Left lung (tissue), 4 donors: ENCODE measurements at regions not wholly inside any gene's neighbourhood (a gene's known extent, or its start where the extent isn't known, plus 50 kb on each side); places are given as distances from the start of the nearest gene placed in this dataset.
"Not testable (repeated sequence)": the region's sequence is repeated elsewhere in the genome, so short reads cannot be mapped to it uniquely, and the experiment has no call there.

ENCODE experiments used
- ATAC-seq: fragments of 200-7000 bp; cut with Tn5 transposase; one replicate; pipeline ENCODE4 v1.9.1; 2020; ENCODE audit warnings: moderate library complexity
- DNase-seq, 4 donors: peaks; one replicate each; pipeline ENCODE4 v3.0.0-alpha.2; 2013 to 2020
- H3K27ac ChIP-seq, 2 donors: fragments of 200-600 bp; sonication (generic) in 1 of 2; one replicate each; pipeline versions ENCODE4 v1.5.0 to v1.8.0; 2020 to 2021
- H3K27me3 ChIP-seq, 2 donors: fragments of 200-600 bp; sonication (generic) in 1 of 2; one replicate each; pipeline versions ENCODE4 v1.5.0 to v1.8.0; 2020 to 2021
- H3K36me3 ChIP-seq, 2 donors: fragments of 200-600 bp; sonication (generic) in 1 of 2; one replicate each; pipeline versions ENCODE4 v1.5.0 to v1.8.0; 2020 to 2021
- H3K4me1 ChIP-seq, 2 donors: fragments of 200-600 bp; one replicate each; pipeline ENCODE4 v1.8.0; 2021
- H3K4me3 ChIP-seq, 2 donors: fragments of 200-600 bp; sonication (generic) in 1 of 2; one replicate each; pipeline versions ENCODE4 v1.5.0 to v1.8.0; 2020 to 2021; ENCODE audit warnings: mild to moderate bottlenecking in 1 of 2
- H3K9me3 ChIP-seq, 2 donors: fragments of 200-600 bp; sonication (generic) in 1 of 2; one replicate each; pipeline versions ENCODE4 v1.5.0 to v1.8.0; 2020 to 2021
- CTCF ChIP-seq, 2 donors: fragments of 200-600 bp; sonication (generic) in 1 of 2; IDR thresholded peaks; one replicate each; pipeline versions ENCODE4 v1.5.0 to v1.8.0; 2021; ENCODE audit warnings: antibody characterized with exemption in 2 of 2
- intact Hi-C, 2 donors: fragments of 100-400 bp; cut with DNase I; formaldehyde crosslinking; loops; one replicate each; pipeline versions ENCODE4 v1.11.2 to v1.14.2; 2022
- donor health status: DM: no; HTN: yes; CAD: no.
- donor health status: DM: no; HTN: no; CAD: no.

- Histone ChIP-seq H3K36me3 (no peaks in the 10 kb centered on the region), H3K9me3 (peaks cover 0 to 3% of the 10 kb centered on the region in 2 donors), H3K4me1 (no peaks in the 10 kb centered on the region), H3K27me3 (no peaks in the 10 kb centered on the region), H3K27ac (no peak overlapping the region), H3K4me3 (no peak overlapping the region)
- no peak for TF ChIP-seq CTCF (IDR thresholded peaks at IDR 0.05)
- no peak for ATAC-seq
- DNase-seq, result no peak
- intact Hi-C loops, result no loop called here
Measured at GRCh38 chr18:40283560-40283959, 1671.5 kb upstream of the PIK3C3 start.

- H3K36me3 ChIP-seq, intact Hi-C loops, H3K27ac ChIP-seq, H3K27me3 ChIP-seq, DNase-seq, H3K4me3 ChIP-seq, H3K9me3 ChIP-seq, ATAC-seq, H3K4me1 ChIP-seq: not testable (repeated sequence)
Measured at GRCh38 chr18:40281356-40281755, 1673.7 kb upstream of the PIK3C3 start.

DNA sequence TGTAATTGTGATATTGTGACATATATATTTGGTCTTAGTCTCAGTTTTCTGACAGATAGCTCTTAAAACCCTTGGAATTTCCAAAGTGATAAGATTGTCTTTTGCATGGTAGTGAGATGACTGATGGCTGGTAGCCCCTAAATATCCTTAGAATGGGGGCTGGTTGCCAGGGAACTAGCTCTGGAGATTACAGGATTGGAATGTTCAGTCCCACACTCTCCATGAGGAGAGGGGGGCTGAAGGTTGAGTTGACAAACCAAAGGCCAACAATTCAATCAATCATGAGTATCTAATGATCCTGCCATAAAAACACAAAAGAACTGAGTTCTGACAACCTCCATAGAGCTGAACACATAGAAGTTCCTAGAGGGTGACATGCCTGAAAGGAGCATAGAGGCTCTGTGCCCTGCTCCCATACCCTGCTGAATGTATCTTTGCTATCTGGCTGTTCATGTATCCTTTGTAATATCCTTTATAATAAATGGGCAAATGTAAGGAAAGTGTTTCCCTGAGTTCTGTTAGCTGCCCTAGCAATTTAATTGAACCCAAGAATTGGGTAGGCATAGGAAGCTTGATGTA is 1680.3 kb upstream of the PIK3C3 start:
- intact Hi-C loops, result no loop called here
- DNase-seq (no peak), ATAC-seq (no peak)
- H3K27me3 ChIP-seq, result no peaks in the 10 kb centered on the region
- no peak for TF ChIP-seq CTCF (IDR thresholded peaks at IDR 0.05)
- no peaks in the 10 kb centered on the region for H3K9me3 ChIP-seq
- H3K36me3 ChIP-seq, result no peaks in the 10 kb centered on the region
- H3K4me3 ChIP-seq, result no peak overlapping the region
- no peaks in the 10 kb centered on the region for H3K4me1 ChIP-seq
- no peak overlapping the region for H3K27ac ChIP-seq

DNA sequence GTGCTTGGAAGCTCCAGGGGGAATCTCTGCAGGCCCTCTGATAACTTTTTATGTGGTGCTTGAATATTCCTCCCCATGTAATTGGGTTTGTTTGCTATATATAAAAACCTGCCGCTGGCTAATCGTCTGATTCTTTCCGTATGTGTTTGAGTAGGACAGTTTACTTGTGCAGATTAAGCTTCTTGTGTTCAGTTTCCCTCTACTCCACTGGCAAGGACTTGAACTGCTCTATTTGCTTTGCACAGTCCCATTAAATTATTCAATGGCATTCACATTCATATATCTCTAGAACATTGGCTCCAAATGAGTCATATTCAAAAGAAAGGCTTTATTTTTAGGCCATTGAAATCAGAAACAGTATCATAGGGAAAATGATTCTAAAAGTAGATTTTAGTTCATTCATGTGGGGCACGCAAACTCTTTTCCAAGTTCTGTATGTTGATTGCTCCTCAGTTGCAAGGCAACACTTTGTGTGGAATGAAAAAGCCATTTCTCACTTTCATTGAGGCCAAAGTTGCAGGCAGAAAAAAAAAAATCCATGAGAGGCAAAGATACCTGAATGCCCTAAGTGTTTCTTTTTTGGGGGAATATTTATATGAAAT is 1682.3 kb upstream of the PIK3C3 start:
- Histone ChIP-seq H3K27me3 (no peaks in the 10 kb centered on the region), H3K27ac (no peak overlapping the region), H3K9me3 (no peaks in the 10 kb centered on the region), H3K4me3 (no peak overlapping the region), H3K36me3 (no peaks in the 10 kb centered on the region), H3K4me1 (no peaks in the 10 kb centered on the region)
- intact Hi-C loops, result no loop called here
- ATAC-seq (no peak), DNase-seq (no peak)
- no peak for TF ChIP-seq CTCF (IDR thresholded peaks at IDR 0.05)

GRCh38 chr18:40259115-40259835 is 1695.8 kb upstream of the PIK3C3 start:
- DNase-seq, result peak in 2 of 4 donors; percentile 43 to 45
- no peak overlapping the region for H3K4me3 ChIP-seq
- intact Hi-C loops, result no loop called here
- H3K27ac ChIP-seq, result no peak overlapping the region
- H3K27me3 ChIP-seq, result no peaks in the 10 kb centered on the region
- no peaks in the 10 kb centered on the region for H3K4me1 ChIP-seq
- TF ChIP-seq CTCF (IDR thresholded peaks at IDR 0.05), result no peak
- H3K36me3 ChIP-seq, result no peaks in the 10 kb centered on the region
- peaks cover 0 to 5% of the 10 kb centered on the region in 2 donors for H3K9me3 ChIP-seq
- no peak for ATAC-seq
